ENCODE measurements at regions not wholly inside any gene's neighbourhood (a gene's known extent, or its start where the extent isn't known, plus 50 kb on each side); places are given as distances from the start of the nearest gene placed in this dataset.

DNA sequence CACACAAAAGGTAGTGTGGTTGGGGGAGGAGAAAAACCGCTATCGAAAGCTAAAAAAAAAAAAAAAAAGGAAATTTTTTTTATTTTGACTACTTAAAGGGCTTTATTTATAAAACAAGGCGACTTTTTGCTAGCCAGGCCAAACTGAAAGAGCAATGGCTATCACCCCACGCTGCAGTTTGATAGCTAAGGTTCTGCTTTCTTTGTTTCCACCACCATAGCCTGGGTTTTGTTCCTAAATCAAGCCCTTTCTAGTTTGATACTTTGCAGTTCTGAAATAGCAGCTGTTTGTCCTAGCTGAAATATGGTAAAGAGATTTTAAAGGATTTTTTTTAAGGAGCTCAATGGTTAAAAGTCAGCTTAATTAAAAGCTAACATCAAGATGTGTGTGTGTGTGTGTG is 67.4 kb upstream of the ABCA12 start:
- TF ChIP-seq, protein P1, sequence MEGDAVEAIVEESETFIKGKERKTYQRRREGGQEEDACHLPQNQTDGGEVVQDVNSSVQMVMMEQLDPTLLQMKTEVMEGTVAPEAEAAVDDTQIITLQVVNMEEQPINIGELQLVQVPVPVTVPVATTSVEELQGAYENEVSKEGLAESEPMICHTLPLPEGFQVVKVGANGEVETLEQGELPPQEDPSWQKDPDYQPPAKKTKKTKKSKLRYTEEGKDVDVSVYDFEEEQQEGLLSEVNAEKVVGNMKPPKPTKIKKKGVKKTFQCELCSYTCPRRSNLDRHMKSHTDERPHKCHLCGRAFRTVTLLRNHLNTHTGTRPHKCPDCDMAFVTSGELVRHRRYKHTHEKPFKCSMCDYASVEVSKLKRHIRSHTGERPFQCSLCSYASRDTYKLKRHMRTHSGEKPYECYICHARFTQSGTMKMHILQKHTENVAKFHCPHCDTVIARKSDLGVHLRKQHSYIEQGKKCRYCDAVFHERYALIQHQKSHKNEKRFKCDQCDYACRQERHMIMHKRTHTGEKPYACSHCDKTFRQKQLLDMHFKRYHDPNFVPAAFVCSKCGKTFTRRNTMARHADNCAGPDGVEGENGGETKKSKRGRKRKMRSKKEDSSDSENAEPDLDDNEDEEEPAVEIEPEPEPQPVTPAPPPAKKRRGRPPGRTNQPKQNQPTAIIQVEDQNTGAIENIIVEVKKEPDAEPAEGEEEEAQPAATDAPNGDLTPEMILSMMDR (IDR thresholded peaks at IDR 0.05; ENCODE audit: insufficient read depth, low read depth, low read length, missing control alignments) = no peak
- DNase-seq (ENCODE audit: low read depth) = no peak
- H3K4me3 ChIP-seq (ENCODE audit: low read length) = no peak overlapping the region

DNA sequence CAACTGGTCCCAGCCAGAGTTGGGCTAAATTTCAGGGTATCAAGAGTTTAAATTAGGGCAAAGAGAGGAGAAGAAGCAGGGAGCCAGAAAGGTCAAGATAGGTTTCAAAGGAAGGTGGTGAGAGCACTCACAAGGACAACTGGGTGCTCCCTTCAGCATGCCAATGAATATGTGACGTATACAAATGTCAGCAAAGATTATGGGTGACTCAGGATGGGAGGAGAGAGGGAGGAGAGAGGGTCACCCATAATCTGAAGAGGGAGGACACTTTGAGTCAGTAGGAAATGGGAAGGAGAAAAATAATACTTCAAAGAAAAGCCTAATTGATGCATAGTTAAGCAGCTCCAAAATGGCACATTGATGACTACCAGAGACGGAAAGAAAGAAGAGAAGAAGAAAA is 53.1 kb upstream of the ABCA12 start:
- no peak overlapping the region for H3K4me3 ChIP-seq (ENCODE audit: low read length)
- DNase-seq (ENCODE audit: low read depth) = no peak
- TF ChIP-seq, protein P1 (IDR thresholded peaks at IDR 0.05; ENCODE audit: insufficient read depth, low read depth, low read length, missing control alignments) = no peak

DNA sequence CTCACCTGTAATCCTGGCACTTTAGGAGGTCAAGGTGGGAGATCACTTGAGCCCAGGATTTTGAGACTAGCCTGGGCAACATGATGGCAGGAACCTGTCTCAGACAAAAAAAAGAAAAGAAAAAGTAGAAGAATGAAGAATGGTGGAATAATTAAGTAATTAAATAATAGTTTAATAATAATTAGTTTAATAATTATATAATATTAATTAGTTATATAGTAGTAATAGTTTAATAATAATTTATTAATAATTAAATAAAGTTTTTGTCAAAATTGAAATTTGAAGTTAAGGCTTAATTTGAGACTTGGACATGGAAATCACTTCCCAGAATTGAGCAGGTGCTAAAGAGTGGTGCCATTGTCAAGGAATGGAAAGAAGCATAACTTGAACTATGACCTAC is 52.2 kb upstream of the ABCA12 start:
- DNase-seq (ENCODE audit: low read depth) = no peak
- H3K4me3 ChIP-seq (ENCODE audit: low read length) = no peak overlapping the region
- TF ChIP-seq, protein P1 (IDR thresholded peaks at IDR 0.05; ENCODE audit: insufficient read depth, low read depth, low read length, missing control alignments) = no peak

DNA sequence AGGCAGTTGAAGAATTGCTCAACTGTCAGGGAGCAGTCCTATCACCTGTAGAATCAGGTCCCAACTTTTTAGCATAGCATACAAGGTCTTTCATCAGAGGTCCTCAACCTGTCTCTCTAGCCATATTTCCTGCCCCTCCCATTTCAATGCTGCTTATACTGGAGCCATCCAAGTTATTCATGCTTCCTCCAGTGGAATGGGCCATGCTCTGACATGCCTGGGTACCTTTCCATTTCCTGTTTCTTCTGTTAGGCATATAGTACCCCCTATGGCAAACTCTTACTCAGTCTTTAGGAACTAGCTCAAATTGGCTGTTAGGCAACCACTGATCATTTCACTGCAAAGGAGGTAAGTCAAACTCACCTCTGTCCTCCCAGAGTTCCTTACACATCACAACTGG is 51.0 kb upstream of the ABCA12 start:
- DNase-seq (ENCODE audit: low read depth) = peak; percentile 99
- no peak overlapping the region for H3K4me3 ChIP-seq (ENCODE audit: low read length)
- TF ChIP-seq, protein P1 (IDR thresholded peaks at IDR 0.05; ENCODE audit: insufficient read depth, low read depth, low read length, missing control alignments) = peak; percentile 9
